ENCODE measurements at regions not wholly inside any gene's neighbourhood (a gene's known extent, or its start where the extent isn't known, plus 50 kb on each side); places are given as distances from the start of the nearest gene placed in this dataset.

- DNase-seq: no peak
Measured at GRCh38 chr14:87503711-87504110, 489.3 kb downstream of the GALC start.

GRCh38 chr14:87497301-87497700 is 495.7 kb downstream of the GALC start:
- no peak for DNase-seq

GRCh38 chr14:87494010-87494409 is 499.0 kb downstream of the GALC start:
- no peak for DNase-seq

- no peak for DNase-seq
Measured at GRCh38 chr14:87492561-87492960, 500.4 kb downstream of the GALC start.

GRCh38 chr14:87491816-87492215 is 501.2 kb downstream of the GALC start:
- DNase-seq: no peak

- DNase-seq: no peak
Measured at GRCh38 chr14:87489196-87489819, 503.7 kb downstream of the GALC start.

GRCh38 chr14:87483271-87484260 is 509.4 kb downstream of the GALC start:
- DNase-seq: peak; percentile 23

GRCh38 chr14:87468531-87468930 is 524.5 kb downstream of the GALC start:
- DNase-seq: no peak

- no peak for DNase-seq
Measured at GRCh38 chr14:87467578-87467977, 525.4 kb downstream of the GALC start.

- DNase-seq: no peak
Measured at GRCh38 chr14:87465770-87466169, 527.2 kb downstream of the GALC start.

- DNase-seq: no peak
Measured at GRCh38 chr14:87461704-87462103, 531.3 kb downstream of the GALC start.

GRCh38 chr14:87457720-87458119 is 535.3 kb downstream of the GALC start:
- DNase-seq: no peak

GRCh38 chr14:87450193-87450592 is 542.8 kb downstream of the GALC start:
- DNase-seq: no peak

GRCh38 chr14:87449016-87449415 is 544.0 kb downstream of the GALC start:
- no peak for DNase-seq

GRCh38 chr14:87443787-87444186 is 549.2 kb downstream of the GALC start:
- no peak for DNase-seq

GRCh38 chr14:87443039-87443438 is 549.9 kb downstream of the GALC start:
- no peak for DNase-seq

GRCh38 chr14:87437158-87437557 is 555.8 kb downstream of the GALC start:
- no peak for DNase-seq

- DNase-seq: no peak
Measured at GRCh38 chr14:87434680-87435079, 558.3 kb downstream of the GALC start.

GRCh38 chr14:87434011-87434410 is 559.0 kb downstream of the GALC start:
- DNase-seq: no peak

GRCh38 chr14:87432698-87433097 is 560.3 kb downstream of the GALC start:
- DNase-seq: no peak

GRCh38 chr14:87430810-87431209 is 562.2 kb downstream of the GALC start:
- DNase-seq: peak; percentile 5

GRCh38 chr14:87430214-87430613 is 562.8 kb downstream of the GALC start:
- DNase-seq: no peak

- DNase-seq: no peak
Measured at GRCh38 chr14:87419925-87420324, 573.1 kb downstream of the GALC start.

- no peak for DNase-seq
Measured at GRCh38 chr14:87411370-87411769, 581.6 kb downstream of the GALC start.
